ENCODE measurements at regions not wholly inside any gene's neighbourhood (a gene's known extent, or its start where the extent isn't known, plus 50 kb on each side); places are given as distances from the start of the nearest gene placed in this dataset.

- no peak for TF ChIP-seq JUND (IDR thresholded peaks at IDR 0.05)
- TF ChIP-seq, protein P1, sequence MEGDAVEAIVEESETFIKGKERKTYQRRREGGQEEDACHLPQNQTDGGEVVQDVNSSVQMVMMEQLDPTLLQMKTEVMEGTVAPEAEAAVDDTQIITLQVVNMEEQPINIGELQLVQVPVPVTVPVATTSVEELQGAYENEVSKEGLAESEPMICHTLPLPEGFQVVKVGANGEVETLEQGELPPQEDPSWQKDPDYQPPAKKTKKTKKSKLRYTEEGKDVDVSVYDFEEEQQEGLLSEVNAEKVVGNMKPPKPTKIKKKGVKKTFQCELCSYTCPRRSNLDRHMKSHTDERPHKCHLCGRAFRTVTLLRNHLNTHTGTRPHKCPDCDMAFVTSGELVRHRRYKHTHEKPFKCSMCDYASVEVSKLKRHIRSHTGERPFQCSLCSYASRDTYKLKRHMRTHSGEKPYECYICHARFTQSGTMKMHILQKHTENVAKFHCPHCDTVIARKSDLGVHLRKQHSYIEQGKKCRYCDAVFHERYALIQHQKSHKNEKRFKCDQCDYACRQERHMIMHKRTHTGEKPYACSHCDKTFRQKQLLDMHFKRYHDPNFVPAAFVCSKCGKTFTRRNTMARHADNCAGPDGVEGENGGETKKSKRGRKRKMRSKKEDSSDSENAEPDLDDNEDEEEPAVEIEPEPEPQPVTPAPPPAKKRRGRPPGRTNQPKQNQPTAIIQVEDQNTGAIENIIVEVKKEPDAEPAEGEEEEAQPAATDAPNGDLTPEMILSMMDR (IDR thresholded peaks at IDR 0.05; ENCODE audit: low read depth, low read length, missing input control) = no peak
- no peak for TF ChIP-seq SP1 (IDR thresholded peaks at IDR 0.05)
- no peak for TF ChIP-seq REST (IDR thresholded peaks at IDR 0.05)
- TF ChIP-seq HNF4G (IDR thresholded peaks at IDR 0.05) = no peak
- no peak for TF ChIP-seq YY1 (IDR thresholded peaks at IDR 0.05)
- TF ChIP-seq TAF1 (conservative IDR thresholded peaks at IDR 0.05) = no peak
- TF ChIP-seq ZBTB33 (IDR thresholded peaks at IDR 0.05) = no peak
- no peak for TF ChIP-seq RAD21 (IDR thresholded peaks at IDR 0.05)
- no peak for TF ChIP-seq GABPA (IDR thresholded peaks at IDR 0.05 in 1 of 2, conservative IDR thresholded peaks at IDR 0.05 in 1 of 2)
Observed at GRCh38 chr6:23013776-23014175, 444.4 kb downstream of the HDGFL1 start.
